ENCODE measurements at regions not wholly inside any gene's neighbourhood (a gene's known extent, or its start where the extent isn't known, plus 50 kb on each side); places are given as distances from the start of the nearest gene placed in this dataset.

DNA sequence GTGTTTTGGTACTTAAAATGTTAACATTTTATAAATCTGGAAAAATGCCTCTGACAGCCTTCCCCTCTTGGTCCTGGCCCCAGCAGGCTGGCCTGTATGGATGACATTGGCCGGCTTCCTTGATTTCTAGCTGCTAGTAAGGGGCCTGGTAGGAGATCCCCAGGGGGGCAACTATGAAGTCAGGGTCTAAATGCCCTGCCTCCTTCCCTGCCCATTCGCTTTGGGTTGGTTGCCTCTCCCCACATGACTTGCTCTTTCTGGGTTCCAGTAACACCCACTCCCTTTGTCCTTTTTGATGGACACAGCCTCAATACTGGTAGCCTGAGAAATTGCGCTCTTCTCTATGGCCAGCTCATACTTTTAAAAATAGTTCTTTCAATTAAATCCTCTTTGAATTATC is 78.0 kb upstream of the MAD2L1 start:
- in situ Hi-C loops (cut with MboI; ENCODE audit: low pct_unique_long_range_greater_than_20kb, low sequenced_read_pairs): no loop called here
- no peak for DNase-seq

- no peak for DNase-seq
- in situ Hi-C loops (cut with MboI; ENCODE audit: low pct_unique_long_range_greater_than_20kb, low sequenced_read_pairs): no loop called here
Measured at GRCh38 chr4:120144041-120144440, 77.4 kb upstream of the MAD2L1 start.

GRCh38 chr4:120139392-120139791 is 72.7 kb upstream of the MAD2L1 start:
- no peak for DNase-seq
- in situ Hi-C loops (cut with MboI; ENCODE audit: low pct_unique_long_range_greater_than_20kb, low sequenced_read_pairs): no loop called here

DNA sequence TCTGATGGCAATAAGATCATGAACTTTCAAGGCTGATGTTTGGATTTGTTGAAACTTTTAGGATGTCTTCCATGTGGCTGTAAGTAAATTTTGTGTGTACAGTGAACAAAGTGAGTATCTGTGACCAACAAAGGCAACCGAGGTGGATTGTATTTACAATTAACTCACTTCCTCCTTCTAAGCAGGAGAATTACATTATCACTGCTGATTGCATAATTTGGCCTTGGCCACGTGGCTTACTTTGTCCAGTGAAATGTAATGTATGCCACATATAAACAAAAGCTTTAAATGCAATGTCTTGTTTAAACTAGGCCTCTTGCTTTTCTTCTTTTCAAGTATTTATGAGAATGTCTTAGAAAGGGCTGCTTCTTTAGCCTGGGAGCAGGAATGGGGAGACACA is 66.3 kb upstream of the MAD2L1 start:
- in situ Hi-C loops (cut with MboI; ENCODE audit: low pct_unique_long_range_greater_than_20kb, low sequenced_read_pairs): no loop called here
- peak; percentile 18 for DNase-seq

GRCh38 chr4:120130786-120131185 is 64.1 kb upstream of the MAD2L1 start:
- in situ Hi-C loops (cut with MboI; ENCODE audit: low pct_unique_long_range_greater_than_20kb, low sequenced_read_pairs): no loop called here

More at GRCh38 chr4:120130786-120131185, 64.1 kb upstream of the MAD2L1 start:
- no peak for DNase-seq

Measured in KBM-7 (cell line).